OCI-LY7 (cell line): ENCODE measurements at regions not wholly inside any gene's neighbourhood (a gene's known extent, or its start where the extent isn't known, plus 50 kb on each side); places are given as distances from the start of the nearest gene placed in this dataset.

Experiments used
- BruUV-seq: library from RNA; stranded (reverse); fragments of 400-500 nt; replicated peaks from 2 replicates; lab custom pipeline; 2021; lab: Mats Ljungman, UMichigan
- CTCF ChIA-PET: fragments of 300-600 bp; sonication (Branson Sonifier 250); formaldehyde crosslinking; loops from one replicate; lab custom pipeline; 2022; ENCODE audit warnings: antibody characterized with exemption; ENCODE audit not compliant: unreplicated experiment; lab: Charles Lee
- POLR2A ChIA-PET: fragments of 300-600 bp; sonication (Branson Sonifier 250); formaldehyde crosslinking; loops from one replicate; lab custom pipeline; 2022; ENCODE audit warnings: antibody characterized with exemption; lab: Charles Lee
- DNase-seq: peaks from one replicate; pipeline ENCODE4 v3.0.0-alpha.2; 2015; ENCODE audit warnings: low spot score
- H2AFZ ChIP-seq: fragments of 200-600 bp; sonication (generic), shearing (Covaris generic); 2 replicates; pipeline ENCODE4 v1.6.1; 2014; ENCODE audit warnings: mild to moderate bottlenecking, antibody characterized with exemption, low read length, moderate library complexity
- H3K27ac ChIP-seq: fragments of 200-600 bp; sonication (generic); 2 replicates; pipeline ENCODE4 v1.5.1; 2014; ENCODE audit warnings: mixed run types, low read depth, mild to moderate bottlenecking, moderate library complexity, low read length, inconsistent platforms; ENCODE audit not compliant: poor library complexity, severe bottlenecking
- H3K36me3 ChIP-seq: fragments of 200-600 bp; sonication (generic); 2 replicates; pipeline ENCODE4 v1.6.1; 2014; ENCODE audit warnings: mild to moderate bottlenecking, antibody characterized with exemption, low read length, moderate library complexity, mixed read lengths; ENCODE audit not compliant: insufficient read depth
- H3K4me1 ChIP-seq: fragments of 200-600 bp; sonication (generic); 2 replicates; pipeline ENCODE4 v1.5.1; 2014; ENCODE audit warnings: mild to moderate bottlenecking, low read length; ENCODE audit not compliant: insufficient read depth, poor library complexity, severe bottlenecking
- H3K4me2 ChIP-seq: fragments of 200-600 bp; sonication (generic); 2 replicates; pipeline ENCODE4 v1.6.1; 2014; ENCODE audit warnings: mild to moderate bottlenecking, low read length
- H3K4me3 ChIP-seq: fragments of 200-600 bp; sonication (generic); 2 replicates; pipeline ENCODE4 v1.5.1; 2014; ENCODE audit warnings: mild to moderate bottlenecking, low read depth, low read length; ENCODE audit not compliant: poor library complexity, severe bottlenecking
- H3K79me2 ChIP-seq: fragments of 200-600 bp; sonication (generic); 2 replicates; pipeline ENCODE4 v1.6.1; 2016; ENCODE audit warnings: low read depth, mild to moderate bottlenecking, low read length, moderate library complexity, mixed read lengths; ENCODE audit not compliant: insufficient read depth
- H3K9me2 ChIP-seq: fragments of 200-600 bp; sonication (generic); 2 replicates; pipeline ENCODE4 v1.6.1; 2016; ENCODE audit warnings: mild to moderate bottlenecking, low read length, mixed read lengths; ENCODE audit not compliant: insufficient read depth
- H3K9me3 ChIP-seq: fragments of 200-600 bp; sonication (generic); 2 replicates; pipeline ENCODE4 v1.6.1; 2014; ENCODE audit warnings: mild to moderate bottlenecking, mixed run types, low read length, mixed read lengths
- H4K20me1 ChIP-seq: fragments of 200-600 bp; sonication (generic); 2 replicates; pipeline ENCODE4 v1.6.1; 2014; ENCODE audit warnings: mild to moderate bottlenecking, antibody characterized with exemption, low read length, moderate library complexity, mixed read lengths; ENCODE audit not compliant: insufficient read depth
- EZH2phosphoT487 ChIP-seq: fragments of 200-600 bp; sonication (generic); IDR thresholded peaks from 2 replicates; pipeline ENCODE4 v1.6.1; 2018; ENCODE audit warnings: low read depth, borderline replicate concordance, mild to moderate bottlenecking, mixed run types, antibody characterized with exemption, low read length, moderate library complexity, mixed read lengths
- intact Hi-C: fragments of 100-400 bp; cut with micrococcal nuclease; formaldehyde crosslinking; loops from one replicate; pipeline ENCODE4 v1.10.0; 2022; ENCODE audit not compliant: unreplicated experiment
- TF ChIP-seq, protein P1 (sequence below): fragments of 200-600 bp; sonication (generic); conservative IDR thresholded peaks from 2 replicates; pipeline ENCODE4 v1.5.1; 2014; ENCODE audit warnings: mild to moderate bottlenecking, antibody characterized with exemption, low read length, moderate library complexity, mixed read lengths

DNA sequence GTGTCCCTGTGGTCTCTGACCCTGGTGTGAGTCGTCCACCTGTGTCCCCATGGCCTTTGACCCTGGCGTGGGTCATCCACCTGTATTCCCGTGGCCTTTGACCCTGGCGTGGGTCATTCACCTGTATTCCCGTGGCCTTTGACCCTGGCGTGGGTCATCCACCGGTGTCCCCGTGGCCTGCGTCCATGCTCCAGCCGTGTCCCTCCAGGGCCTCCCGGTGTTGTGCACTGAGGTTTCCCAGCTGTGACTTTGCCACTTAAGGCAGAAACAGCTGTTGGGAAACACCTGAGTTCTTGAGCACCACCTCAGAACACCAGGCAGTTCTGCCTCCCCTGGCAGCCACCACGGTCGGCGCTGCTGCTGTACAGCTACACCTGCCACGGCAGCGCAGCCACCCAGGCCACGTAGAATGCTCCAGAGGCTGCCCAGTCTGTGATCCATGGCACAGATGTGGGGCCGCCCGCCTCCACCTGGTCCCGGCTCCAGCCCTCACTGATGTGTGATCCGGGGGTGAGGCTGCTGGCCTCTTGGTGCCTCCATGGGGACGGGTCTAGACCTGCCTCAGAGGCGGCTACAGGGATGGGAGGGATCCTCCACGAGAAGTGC, 69.1 kb upstream of the GALNT9 start:
- no peak for TF ChIP-seq EZH2phosphoT487
- TF ChIP-seq, protein P1, sequence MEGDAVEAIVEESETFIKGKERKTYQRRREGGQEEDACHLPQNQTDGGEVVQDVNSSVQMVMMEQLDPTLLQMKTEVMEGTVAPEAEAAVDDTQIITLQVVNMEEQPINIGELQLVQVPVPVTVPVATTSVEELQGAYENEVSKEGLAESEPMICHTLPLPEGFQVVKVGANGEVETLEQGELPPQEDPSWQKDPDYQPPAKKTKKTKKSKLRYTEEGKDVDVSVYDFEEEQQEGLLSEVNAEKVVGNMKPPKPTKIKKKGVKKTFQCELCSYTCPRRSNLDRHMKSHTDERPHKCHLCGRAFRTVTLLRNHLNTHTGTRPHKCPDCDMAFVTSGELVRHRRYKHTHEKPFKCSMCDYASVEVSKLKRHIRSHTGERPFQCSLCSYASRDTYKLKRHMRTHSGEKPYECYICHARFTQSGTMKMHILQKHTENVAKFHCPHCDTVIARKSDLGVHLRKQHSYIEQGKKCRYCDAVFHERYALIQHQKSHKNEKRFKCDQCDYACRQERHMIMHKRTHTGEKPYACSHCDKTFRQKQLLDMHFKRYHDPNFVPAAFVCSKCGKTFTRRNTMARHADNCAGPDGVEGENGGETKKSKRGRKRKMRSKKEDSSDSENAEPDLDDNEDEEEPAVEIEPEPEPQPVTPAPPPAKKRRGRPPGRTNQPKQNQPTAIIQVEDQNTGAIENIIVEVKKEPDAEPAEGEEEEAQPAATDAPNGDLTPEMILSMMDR = no peak
- no peaks in the 10 kb centered on the region for H3K36me3 ChIP-seq
- no peaks in the 10 kb centered on the region for H3K4me1 ChIP-seq
- ChIA-PET POLR2A (no interaction called here), CTCF (no interaction called here)
- H3K4me3 ChIP-seq = no peak overlapping the region
- intact Hi-C loops = no loop called here
- H3K27ac ChIP-seq = no peak overlapping the region
- BruUV-seq = no TSS peak
- H3K79me2 ChIP-seq = no peaks in the 10 kb centered on the region
- H2AFZ ChIP-seq = no peak overlapping the region
- no peaks in the 10 kb centered on the region for H3K9me2 ChIP-seq
- no peaks in the 10 kb centered on the region for H4K20me1 ChIP-seq
- H3K4me2 ChIP-seq = no peak overlapping the region
- no peak for DNase-seq
- H3K9me3 ChIP-seq = no peaks in the 10 kb centered on the region

DNA sequence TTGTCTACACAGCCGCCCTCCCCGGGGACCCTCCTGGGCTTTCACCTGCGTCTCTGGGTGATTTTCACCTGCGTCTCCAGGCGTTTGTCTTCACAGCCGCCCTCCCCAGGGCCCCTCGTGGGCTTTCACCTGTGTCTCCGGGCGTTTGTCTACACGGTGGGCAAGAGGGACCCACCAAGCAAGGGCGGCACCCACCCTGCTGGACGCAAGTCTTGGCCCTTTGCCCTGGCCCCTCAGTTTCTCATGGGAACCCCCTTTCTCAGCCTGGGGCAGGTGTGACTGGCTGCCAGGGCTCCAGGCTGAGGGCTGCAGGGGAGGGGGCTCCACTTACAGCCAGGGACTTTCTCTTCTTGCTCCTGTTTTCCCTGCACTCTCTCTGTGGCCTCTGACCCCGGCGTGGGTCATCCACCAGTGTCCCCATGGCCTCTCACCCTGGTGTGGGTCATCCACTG, 68.6 kb upstream of the GALNT9 start:
- no peak for DNase-seq
- Histone ChIP-seq H2AFZ (no peak overlapping the region), H3K9me2 (no peaks in the 10 kb centered on the region), H3K36me3 (no peaks in the 10 kb centered on the region), H3K4me2 (no peak overlapping the region), H3K27ac (no peak overlapping the region), H3K9me3 (no peaks in the 10 kb centered on the region), H4K20me1 (no peaks in the 10 kb centered on the region), H3K4me1 (no peaks in the 10 kb centered on the region), H3K79me2 (no peaks in the 10 kb centered on the region), H3K4me3 (no peak overlapping the region)
- CTCF ChIA-PET = no interaction called here
- POLR2A ChIA-PET = no interaction called here
- no TSS peak for BruUV-seq
- intact Hi-C loops = no loop called here
- no peak for TF ChIP-seq EZH2phosphoT487
- TF ChIP-seq, protein P1 = no peak

DNA sequence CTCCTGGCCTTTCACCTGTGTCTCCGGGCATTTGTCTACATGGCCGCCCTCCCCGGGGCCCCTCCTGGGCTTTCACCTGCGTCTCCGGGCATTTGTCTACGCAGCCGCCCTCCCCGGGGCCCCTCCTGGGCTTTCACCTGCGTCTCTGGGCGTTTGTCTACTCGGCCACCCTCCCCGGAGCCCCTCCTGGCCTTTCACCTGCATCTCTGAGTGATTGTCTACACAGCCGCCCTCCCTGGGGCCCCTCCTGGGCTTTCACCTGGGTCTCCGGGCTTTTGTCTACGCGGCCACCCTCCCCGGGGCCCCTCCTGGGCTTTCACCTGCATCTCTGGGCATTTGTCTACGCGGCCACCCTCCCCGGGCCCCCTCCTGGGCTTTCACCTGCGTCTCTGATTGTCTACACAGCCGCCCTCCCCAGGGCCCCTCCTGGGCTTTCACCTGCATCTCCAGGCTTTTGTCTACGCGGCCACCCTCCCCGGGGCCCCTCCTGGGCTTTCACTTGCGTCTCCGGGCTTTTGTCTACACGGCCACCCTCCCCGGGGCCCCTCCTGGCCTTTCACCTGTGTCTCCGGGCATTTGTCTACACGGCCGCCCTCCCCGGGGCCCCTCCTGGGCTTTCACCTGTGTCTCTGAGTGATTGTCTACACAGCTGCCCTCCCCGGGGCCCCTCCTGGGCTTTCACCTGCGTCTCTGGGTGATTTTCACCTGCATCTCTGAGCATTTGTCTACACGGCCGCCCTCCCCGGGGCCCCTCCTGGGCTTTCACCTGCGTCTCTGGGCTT, 68.0 kb upstream of the GALNT9 start:
- Histone ChIP-seq H3K4me3 (no peak overlapping the region), H3K27ac (no peak overlapping the region), H3K9me2 (no peaks in the 10 kb centered on the region), H3K4me1 (no peaks in the 10 kb centered on the region), H4K20me1 (no peaks in the 10 kb centered on the region), H3K4me2 (no peak overlapping the region), H3K79me2 (no peaks in the 10 kb centered on the region), H3K36me3 (no peaks in the 10 kb centered on the region), H3K9me3 (no peaks in the 10 kb centered on the region), H2AFZ (no peak overlapping the region)
- CTCF ChIA-PET = no interaction called here
- TF ChIP-seq, protein P1 = no peak
- TF ChIP-seq EZH2phosphoT487 = no peak
- POLR2A ChIA-PET = no interaction called here
- DNase-seq = no peak
- intact Hi-C loops = no loop called here
- no TSS peak for BruUV-seq
